ENCODE measurements at regions not wholly inside any gene's neighbourhood (a gene's known extent, or its start where the extent isn't known, plus 50 kb on each side); places are given as distances from the start of the nearest gene placed in this dataset.

- TF ChIP-seq USF2 (CRISPR knock-in tag; IDR thresholded peaks at IDR 0.05) (no peak), CTCF (IDR thresholded peaks at IDR 0.05) (no peak), FOXK1 (CRISPR knock-in tag; IDR thresholded peaks at IDR 0.05) (no peak), ZNF138 (CRISPR knock-in tag; conservative IDR thresholded peaks at IDR 0.05) (no peak), TP53 (CRISPR knock-in tag; IDR thresholded peaks at IDR 0.05) (no peak), ZNF532 (CRISPR knock-in tag; IDR thresholded peaks at IDR 0.05; ENCODE audit: borderline replicate concordance) (no peak), NFYB (CRISPR knock-in tag; conservative IDR thresholded peaks at IDR 0.05; ENCODE audit: low read depth) (no peak), NR2C2 (CRISPR knock-in tag; IDR thresholded peaks at IDR 0.05) (no peak), JUN (CRISPR knock-in tag; IDR thresholded peaks at IDR 0.05) (no peak)
- TF ChIP-seq, protein P1, sequence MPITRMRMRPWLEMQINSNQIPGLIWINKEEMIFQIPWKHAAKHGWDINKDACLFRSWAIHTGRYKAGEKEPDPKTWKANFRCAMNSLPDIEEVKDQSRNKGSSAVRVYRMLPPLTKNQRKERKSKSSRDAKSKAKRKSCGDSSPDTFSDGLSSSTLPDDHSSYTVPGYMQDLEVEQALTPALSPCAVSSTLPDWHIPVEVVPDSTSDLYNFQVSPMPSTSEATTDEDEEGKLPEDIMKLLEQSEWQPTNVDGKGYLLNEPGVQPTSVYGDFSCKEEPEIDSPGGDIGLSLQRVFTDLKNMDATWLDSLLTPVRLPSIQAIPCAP (CRISPR knock-in tag; IDR thresholded peaks at IDR 0.05): no peak
- TF ChIP-seq, protein P2, sequence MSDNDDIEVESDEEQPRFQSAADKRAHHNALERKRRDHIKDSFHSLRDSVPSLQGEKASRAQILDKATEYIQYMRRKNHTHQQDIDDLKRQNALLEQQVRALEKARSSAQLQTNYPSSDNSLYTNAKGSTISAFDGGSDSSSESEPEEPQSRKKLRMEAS (CRISPR knock-in tag; IDR thresholded peaks at IDR 0.05): no peak
Measured at GRCh38 chr7:19235680-19236079, 90.5 kb upstream of the FERD3L start.
